ENCODE measurements at regions not wholly inside any gene's neighbourhood (a gene's known extent, or its start where the extent isn't known, plus 50 kb on each side); places are given as distances from the start of the nearest gene placed in this dataset.

DNA sequence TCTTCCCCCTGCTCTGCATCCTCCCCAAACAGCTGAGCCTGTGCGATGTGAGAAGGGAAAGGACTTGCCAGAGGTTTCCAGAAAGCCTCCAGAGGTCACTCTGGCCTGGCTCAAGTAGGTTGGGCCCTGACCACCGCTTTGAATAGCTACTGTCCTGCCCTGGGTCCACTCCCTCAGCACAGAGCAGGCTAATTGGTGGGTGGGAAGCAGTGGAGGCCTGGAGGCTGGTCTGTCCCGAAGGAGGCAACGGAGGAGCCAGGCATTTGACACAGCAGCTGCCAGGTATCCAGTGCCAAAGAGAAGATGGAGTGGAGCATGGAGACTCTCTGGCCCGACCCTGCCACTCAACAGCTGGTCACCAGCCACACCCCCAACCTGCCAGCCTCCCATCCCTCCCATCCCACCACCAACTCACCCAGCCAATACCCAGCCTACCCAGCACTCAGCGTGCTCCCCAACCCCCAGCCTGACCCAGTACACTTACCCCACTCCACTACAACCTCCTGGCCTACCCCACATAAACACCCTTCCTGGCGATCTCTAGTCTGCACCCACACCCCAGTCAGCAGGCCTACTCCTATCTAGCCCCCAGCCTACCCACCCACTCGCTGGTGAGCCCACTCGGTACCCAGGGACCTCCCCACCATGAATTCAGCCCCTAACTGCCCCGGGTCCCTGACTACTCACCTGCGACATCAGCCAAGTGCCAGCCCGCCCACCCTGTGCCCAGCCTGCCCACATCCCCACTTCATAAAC is 64.6 kb upstream of the COL13A1 start:
- in situ Hi-C loops (cut with MboI; ENCODE audit: low pct_unique_long_range_greater_than_20kb, low sequenced_read_pairs), result no loop called here
- DNase-seq, result no peak

DNA sequence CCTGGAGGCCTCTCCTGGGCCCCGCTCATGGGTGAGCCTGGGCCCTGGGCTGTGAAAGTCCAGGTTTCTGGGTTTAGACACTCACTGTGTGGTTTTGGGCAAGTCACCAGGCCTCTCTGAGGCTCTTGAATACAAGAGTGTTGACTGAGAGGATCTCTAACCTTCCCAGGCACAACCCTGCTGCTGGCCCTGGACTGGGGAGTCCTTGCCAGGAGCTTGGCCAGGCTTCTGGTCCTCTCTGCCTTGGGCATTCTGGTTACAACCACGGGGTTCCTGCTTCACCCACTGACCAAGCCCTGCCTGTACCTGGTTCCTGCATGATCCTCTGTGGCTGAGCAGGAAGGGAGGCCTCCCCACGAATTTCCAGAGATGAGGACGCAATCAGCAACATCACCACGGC is 63.6 kb upstream of the COL13A1 start:
- in situ Hi-C loops (cut with MboI; ENCODE audit: low pct_unique_long_range_greater_than_20kb, low sequenced_read_pairs), result no loop called here
- no peak for DNase-seq

DNA sequence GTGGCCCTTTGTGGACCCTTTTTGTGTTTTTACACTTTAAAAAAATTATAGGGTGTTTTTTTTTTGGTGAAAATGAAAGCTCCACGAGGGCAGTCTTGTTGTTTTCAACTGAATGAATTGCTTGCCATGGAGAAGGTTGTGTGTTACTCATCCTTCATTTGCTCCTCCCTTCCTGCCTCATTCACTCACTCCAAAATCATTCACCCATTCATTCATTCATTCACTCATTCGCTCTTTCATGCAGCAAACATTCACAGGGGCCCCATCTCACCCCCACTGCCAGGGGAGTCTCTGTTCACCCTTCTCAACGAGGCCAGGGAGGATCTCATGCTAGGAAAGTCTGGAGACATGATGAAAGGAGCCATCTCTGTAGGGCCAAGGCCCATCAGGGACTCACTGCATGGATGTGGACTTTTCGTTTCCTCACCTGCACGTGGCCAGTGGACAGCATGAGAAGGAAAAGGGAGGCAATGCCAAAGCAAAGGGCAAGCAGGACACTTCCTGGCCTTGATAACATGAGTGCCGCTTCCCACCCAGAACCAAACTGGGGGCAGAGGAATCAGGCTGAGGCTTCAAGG is 62.8 kb upstream of the COL13A1 start:
- in situ Hi-C loops (cut with MboI; ENCODE audit: low pct_unique_long_range_greater_than_20kb, low sequenced_read_pairs), result no loop called here
- no peak for DNase-seq

DNA sequence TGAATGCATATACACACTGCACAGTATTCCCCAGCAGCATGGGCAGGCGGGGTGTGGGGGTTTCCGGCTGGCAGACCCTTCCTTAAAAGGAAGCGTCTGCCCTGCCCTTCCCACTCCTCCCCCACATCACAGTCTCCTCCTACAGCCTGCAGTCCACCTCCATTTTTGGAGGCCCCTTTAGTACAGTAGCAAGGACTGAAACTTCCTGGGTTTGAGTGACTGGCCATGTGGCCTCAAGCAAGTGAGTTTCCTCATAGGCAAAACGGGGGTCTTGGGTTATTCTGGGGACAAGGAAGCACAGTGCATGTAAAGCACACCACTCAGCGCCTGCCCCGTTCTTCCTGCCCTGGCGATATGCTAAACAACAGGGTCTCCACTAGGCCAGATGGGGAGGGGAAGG is 62.1 kb upstream of the COL13A1 start:
- in situ Hi-C loops (cut with MboI; ENCODE audit: low pct_unique_long_range_greater_than_20kb, low sequenced_read_pairs), result no loop called here
- DNase-seq, result no peak

DNA sequence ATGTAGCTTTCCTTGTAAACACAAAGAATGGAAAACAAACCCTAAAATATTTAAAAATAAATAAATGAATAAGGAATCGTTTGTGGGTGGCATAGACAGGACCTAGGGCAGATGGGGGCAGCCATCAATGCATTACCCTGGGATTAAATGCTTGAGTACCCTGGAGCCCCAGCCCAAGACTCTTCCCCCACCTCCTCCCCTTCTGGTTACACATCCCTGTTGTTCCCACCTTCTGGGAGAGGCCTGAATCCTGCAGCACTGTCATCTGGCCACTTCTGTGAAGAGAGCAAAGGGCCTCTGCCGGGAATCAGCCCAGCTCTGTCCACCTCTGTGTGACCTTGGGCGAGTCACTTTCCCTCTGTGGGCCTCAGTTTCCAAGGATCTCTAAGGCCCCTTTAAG is 61.6 kb upstream of the COL13A1 start:
- no peak for DNase-seq

DNA sequence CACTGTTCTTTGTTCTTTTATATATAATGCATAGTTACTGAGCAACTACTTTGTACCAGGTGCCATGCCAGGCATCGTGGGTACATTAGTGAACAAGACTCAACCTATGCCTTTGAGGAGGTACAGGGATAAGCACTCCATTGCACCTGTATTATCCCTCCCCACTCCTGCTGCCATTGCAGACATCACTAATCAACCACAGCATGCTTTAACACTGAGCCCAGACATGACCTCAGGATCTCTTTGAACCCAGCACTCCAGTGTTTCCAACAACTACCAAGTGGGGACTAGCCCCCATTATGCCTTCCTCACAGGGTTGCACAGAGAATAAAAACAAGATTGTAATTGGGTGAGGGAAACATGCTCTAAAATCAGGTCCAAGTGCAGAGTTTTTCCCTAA is 60.5 kb upstream of the COL13A1 start:
- in situ Hi-C loops (cut with MboI; ENCODE audit: low pct_unique_long_range_greater_than_20kb, low sequenced_read_pairs), result no loop called here
- DNase-seq, result no peak

More for the DNA sequence above, 61.6 kb upstream of the COL13A1 start:
- in situ Hi-C loops (cut with MboI; ENCODE audit: low pct_unique_long_range_greater_than_20kb, low sequenced_read_pairs), result no loop called here

- in situ Hi-C loops (cut with MboI; ENCODE audit: low pct_unique_long_range_greater_than_20kb, low sequenced_read_pairs), result no loop called here
- DNase-seq, result no peak
These were observed 59.9 kb upstream of the COL13A1 start for GRCh38 chr10:69741671-69742355.

DNA sequence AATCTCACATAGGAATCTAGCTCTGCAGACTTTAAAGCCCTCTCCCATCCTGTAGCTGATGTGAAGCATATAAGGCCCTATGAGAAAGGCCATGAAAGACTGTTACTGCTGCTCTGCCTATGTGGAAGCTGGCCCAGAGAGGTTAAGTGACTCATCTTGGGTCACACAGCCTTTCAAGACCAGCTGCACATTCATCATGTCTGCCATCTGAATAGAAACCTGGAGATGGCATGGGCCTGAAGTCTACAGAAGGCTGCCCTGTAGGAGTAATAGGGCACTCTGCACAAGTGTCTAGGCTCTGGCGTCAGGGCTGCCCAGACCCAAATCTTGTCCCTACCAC is 59.4 kb upstream of the COL13A1 start:
- in situ Hi-C loops (cut with MboI; ENCODE audit: low pct_unique_long_range_greater_than_20kb, low sequenced_read_pairs), result no loop called here
- DNase-seq, result no peak

DNA sequence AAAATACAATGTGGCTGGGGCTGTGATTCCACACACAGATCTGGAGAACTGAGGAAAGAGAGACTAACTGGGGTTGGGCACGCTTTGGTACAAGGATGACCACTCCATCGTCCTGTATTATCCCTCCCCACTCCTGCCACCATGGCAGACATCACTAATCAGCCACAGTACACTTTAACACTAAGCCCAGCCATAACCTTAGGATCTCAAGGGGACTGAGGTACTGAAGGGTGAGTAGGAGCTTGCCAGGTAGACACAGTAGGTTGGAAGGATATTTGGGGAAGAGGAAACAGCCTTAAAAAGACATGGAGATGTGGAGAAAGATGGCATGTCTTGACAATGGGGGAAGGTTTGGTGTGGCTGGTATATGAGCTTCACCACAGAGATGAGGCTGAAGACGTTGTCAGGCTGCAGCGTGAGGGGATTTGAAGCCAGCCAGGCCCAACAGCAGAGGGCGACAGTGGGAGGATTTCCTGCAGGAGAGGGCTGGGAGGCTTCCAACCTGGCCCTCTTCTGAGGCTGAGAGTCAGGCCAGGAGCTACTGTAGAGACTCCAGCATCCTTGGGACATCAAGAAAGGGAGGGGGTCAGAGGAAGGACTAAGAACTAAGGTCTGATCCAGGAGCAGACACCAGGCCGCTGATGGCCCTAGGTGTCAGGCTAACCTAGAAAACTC is 58.6 kb upstream of the COL13A1 start:
- peak; percentile 25 for DNase-seq
- in situ Hi-C loops (cut with MboI; ENCODE audit: low pct_unique_long_range_greater_than_20kb, low sequenced_read_pairs), result no loop called here

- in situ Hi-C loops (cut with MboI; ENCODE audit: low pct_unique_long_range_greater_than_20kb, low sequenced_read_pairs), result no loop called here
- no peak for DNase-seq
These were observed 56.7 kb upstream of the COL13A1 start for GRCh38 chr10:69744971-69745370.

DNA sequence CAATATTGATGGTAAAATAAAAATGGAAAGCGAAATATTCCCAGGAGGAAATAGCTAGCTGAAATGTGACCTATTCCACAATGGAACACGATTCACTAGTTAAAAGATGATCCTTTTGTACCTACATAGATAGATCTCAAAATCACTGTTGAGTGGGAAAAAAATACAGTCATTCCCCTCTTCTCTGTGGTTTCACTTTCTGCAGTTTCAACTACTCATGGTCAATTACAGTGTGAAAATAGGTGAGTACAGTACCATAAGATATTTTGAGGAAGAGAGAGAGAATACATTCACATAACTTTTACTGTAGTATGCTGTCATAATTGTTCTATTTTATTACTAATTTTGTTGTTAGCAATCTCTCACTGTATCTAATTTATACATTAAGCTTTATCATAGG is 56.0 kb upstream of the COL13A1 start:
- DNase-seq, result no peak
- in situ Hi-C loops (cut with MboI; ENCODE audit: low pct_unique_long_range_greater_than_20kb, low sequenced_read_pairs), result no loop called here

DNA sequence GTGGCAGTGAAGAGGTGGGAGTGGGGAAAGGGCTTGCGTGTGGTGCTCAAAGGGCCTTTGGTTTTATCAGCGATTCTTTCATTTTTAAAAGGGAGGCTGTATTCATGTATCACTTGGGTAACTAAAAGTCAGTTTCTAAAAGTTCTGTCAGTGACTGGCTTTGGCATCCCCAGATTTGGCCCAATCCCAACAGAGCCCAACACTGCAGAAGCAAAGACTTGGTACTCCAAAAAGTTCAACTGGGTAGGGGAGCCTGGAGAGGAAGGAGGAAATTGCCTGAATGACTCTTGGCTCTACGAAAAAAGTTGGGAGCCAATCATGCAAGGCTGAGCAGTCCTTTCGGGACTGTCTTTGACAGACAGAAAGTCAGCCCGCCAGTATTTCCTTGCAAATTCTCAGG is 54.5 kb upstream of the COL13A1 start:
- in situ Hi-C loops (cut with MboI; ENCODE audit: low pct_unique_long_range_greater_than_20kb, low sequenced_read_pairs), result no loop called here
- no peak for DNase-seq

DNA sequence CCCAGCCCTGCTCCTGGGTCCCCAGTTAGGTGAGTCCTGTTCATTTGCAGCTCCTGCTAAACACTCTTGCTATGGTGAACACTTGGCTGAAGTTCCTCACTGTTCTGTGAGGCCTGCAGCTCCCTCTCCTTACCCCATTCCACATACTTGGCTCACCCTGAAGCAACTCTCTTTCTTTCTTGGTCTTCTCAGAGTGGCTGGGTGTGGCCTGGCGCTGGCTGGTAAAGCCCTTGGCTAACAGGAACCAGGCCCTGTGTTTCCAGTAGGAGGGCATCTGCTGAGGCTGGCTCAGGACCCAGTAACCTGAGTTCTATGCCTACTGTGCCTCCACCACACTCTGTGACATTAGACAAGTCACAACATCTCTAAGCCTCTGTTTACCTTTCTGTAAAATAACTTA is 53.1 kb upstream of the COL13A1 start:
- in situ Hi-C loops (cut with MboI; ENCODE audit: low pct_unique_long_range_greater_than_20kb, low sequenced_read_pairs), result no loop called here

GRCh38 chr10:69749178-69750010 is 52.3 kb upstream of the COL13A1 start:
- DNase-seq, result no peak
- in situ Hi-C loops (cut with MboI; ENCODE audit: low pct_unique_long_range_greater_than_20kb, low sequenced_read_pairs), result no loop called here

More for the DNA sequence above, 53.1 kb upstream of the COL13A1 start:
- no peak for DNase-seq

DNA sequence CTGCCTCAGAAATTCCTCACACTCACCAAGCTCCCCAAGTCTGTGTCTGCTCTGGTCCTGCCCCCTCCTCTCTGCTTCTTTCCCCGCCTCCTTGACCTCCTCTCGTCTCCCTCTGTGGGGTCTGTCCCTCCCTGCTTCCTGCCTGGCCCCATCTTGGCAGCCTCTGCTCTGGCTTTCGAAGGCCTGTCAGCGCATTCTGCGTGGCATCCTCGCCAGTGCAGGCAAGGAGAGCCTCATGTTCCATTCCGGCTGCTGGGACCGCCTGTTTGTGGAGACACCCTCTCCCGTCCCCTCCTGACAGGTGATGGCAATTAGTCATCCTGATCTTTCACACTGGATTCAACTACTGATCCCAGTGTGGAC is 51.7 kb upstream of the COL13A1 start:
- DNase-seq, result no peak
- in situ Hi-C loops (cut with MboI; ENCODE audit: low pct_unique_long_range_greater_than_20kb, low sequenced_read_pairs), result no loop called here

DNA sequence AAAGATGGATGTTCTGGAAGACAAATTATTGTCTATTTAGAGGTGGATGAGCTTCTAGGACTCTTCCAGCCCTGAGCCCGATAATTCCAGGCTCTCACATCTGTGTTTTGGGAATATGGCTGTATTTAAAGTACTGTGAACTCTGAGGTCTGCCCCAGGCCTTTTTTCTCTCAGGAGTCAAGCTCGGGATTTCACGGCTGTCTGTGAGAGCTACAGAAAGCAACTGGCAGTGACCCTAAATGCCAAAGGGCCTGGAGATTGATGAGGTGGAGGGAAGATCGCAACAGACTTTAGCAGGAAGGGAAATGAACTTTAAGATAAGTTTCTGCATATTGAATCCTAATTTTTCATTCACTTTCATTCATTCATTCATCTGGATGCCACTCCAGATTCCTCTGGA is 51.0 kb upstream of the COL13A1 start:
- in situ Hi-C loops (cut with MboI; ENCODE audit: low pct_unique_long_range_greater_than_20kb, low sequenced_read_pairs), result no loop called here
- DNase-seq, result no peak

DNA sequence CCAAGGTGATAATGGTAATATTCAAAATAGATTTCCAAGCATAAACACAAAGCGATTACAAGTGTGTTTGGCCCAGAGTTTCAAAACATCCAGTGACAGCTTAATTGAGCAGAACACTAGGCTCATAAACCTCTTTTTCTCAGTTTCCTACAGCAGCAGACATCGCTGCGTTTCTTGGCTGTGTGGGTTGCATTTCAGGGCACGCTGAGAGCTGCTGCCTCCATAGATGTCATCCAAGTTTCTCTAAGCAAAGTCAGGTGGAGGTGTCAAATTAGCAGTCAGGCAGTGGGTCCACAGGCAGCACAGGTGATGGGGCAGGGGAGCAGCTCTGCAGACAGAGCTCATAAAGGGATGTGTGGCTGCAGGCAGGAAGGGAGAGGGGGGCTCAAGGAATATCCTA is 50.5 kb upstream of the COL13A1 start:
- DNase-seq, result no peak
- in situ Hi-C loops (cut with MboI; ENCODE audit: low pct_unique_long_range_greater_than_20kb, low sequenced_read_pairs), result no loop called here

Data from KBM-7 (cell line).